HG03135 (cell line): ENCODE measurements at regions not wholly inside any gene's neighbourhood (a gene's known extent, or its start where the extent isn't known, plus 50 kb on each side); places are given as distances from the start of the nearest gene placed in this dataset.
A peak's percentile ranks its signal among the peaks of the same experiment; 100 is the strongest.
"Not testable (repeated sequence)": the region's sequence is repeated elsewhere in the genome, so short reads cannot be mapped to it uniquely, and the experiment has no call there.

ENCODE experiments used
- ATAC-seq: cut with Tn5 transposase; IDR thresholded peaks from one replicate; pipeline ENCODE4 v1.9.1; 2021; ENCODE audit warnings: mild to moderate bottlenecking, moderate library complexity; ENCODE audit not compliant: unreplicated experiment

GRCh38 chr7:66456431-66456830 is 172.2 kb upstream of the KCTD7 start:
- ATAC-seq, result not testable (repeated sequence)

GRCh38 chr7:66458991-66459390 is 169.7 kb upstream of the KCTD7 start:
- ATAC-seq, result not testable (repeated sequence)

GRCh38 chr7:66459783-66460413 is 168.8 kb upstream of the KCTD7 start:
- not testable (repeated sequence) for ATAC-seq

- ATAC-seq, result no peak
These were observed 167.7 kb upstream of the KCTD7 start for GRCh38 chr7:66460921-66461361.

- not testable (repeated sequence) for ATAC-seq
These were observed 167.3 kb upstream of the KCTD7 start for GRCh38 chr7:66461397-66461796.

- not testable (repeated sequence) for ATAC-seq
These were observed 165.8 kb upstream of the KCTD7 start for GRCh38 chr7:66462831-66463230.

- ATAC-seq, result no peak
These were observed 164.6 kb upstream of the KCTD7 start for GRCh38 chr7:66464059-66464458.

GRCh38 chr7:66466081-66466600 is 162.5 kb upstream of the KCTD7 start:
- ATAC-seq, result no peak

GRCh38 chr7:66467887-66468286 is 160.8 kb upstream of the KCTD7 start:
- no peak for ATAC-seq

GRCh38 chr7:66473064-66473463 is 155.6 kb upstream of the KCTD7 start:
- ATAC-seq, result not testable (repeated sequence)

- ATAC-seq, result no peak
These were observed 154.2 kb upstream of the KCTD7 start for GRCh38 chr7:66474441-66474840.

- ATAC-seq, result not testable (repeated sequence)
These were observed 152.6 kb upstream of the KCTD7 start for GRCh38 chr7:66476056-66476455.

- ATAC-seq, result not testable (repeated sequence)
These were observed 150.8 kb upstream of the KCTD7 start for GRCh38 chr7:66477822-66478397.

GRCh38 chr7:66481229-66481628 is 147.5 kb upstream of the KCTD7 start:
- not testable (repeated sequence) for ATAC-seq

- not testable (repeated sequence) for ATAC-seq
These were observed 139.6 kb upstream of the KCTD7 start for GRCh38 chr7:66489065-66489464.

- not testable (repeated sequence) for ATAC-seq
These were observed 138.9 kb upstream of the KCTD7 start for GRCh38 chr7:66489741-66490140.

GRCh38 chr7:66490979-66491378 is 137.7 kb upstream of the KCTD7 start:
- not testable (repeated sequence) for ATAC-seq

- not testable (repeated sequence) for ATAC-seq
These were observed 136.3 kb upstream of the KCTD7 start for GRCh38 chr7:66492405-66492804.

GRCh38 chr7:66493235-66494205 is 135.2 kb upstream of the KCTD7 start:
- ATAC-seq, result peak; percentile 98

- ATAC-seq, result no peak
These were observed 131.3 kb upstream of the KCTD7 start for GRCh38 chr7:66497346-66497745.

GRCh38 chr7:66500087-66500486 is 128.6 kb upstream of the KCTD7 start:
- no peak for ATAC-seq
